GM21526 (cell line): ENCODE measurements at regions not wholly inside any gene's neighbourhood (a gene's known extent, or its start where the extent isn't known, plus 50 kb on each side); places are given as distances from the start of the nearest gene placed in this dataset.
"Not testable (repeated sequence)": the region's sequence is repeated elsewhere in the genome, so short reads cannot be mapped to it uniquely, and the experiment has no call there.

Experiments used
- ATAC-seq: cut with Tn5 transposase; IDR thresholded peaks from one replicate; pipeline ENCODE4 v1.9.1; 2021; ENCODE audit warnings: moderate library complexity; ENCODE audit not compliant: unreplicated experiment, low FRiP score

- ATAC-seq = no peak
Measured at GRCh38 chr2:35831385-35831784, 524.2 kb upstream of the CRIM1 start.

- ATAC-seq = no peak
Measured at GRCh38 chr2:35830833-35831232, 524.7 kb upstream of the CRIM1 start.

GRCh38 chr2:35827086-35827485 lies 528.5 kb upstream of the CRIM1 start:
- no peak for ATAC-seq

- no peak for ATAC-seq
Measured at GRCh38 chr2:35822716-35823115, 532.9 kb upstream of the CRIM1 start.

GRCh38 chr2:35821675-35822074 lies 533.9 kb upstream of the CRIM1 start:
- ATAC-seq = no peak

GRCh38 chr2:35820391-35820790 lies 535.2 kb upstream of the CRIM1 start:
- no peak for ATAC-seq

- ATAC-seq = no peak
Measured at GRCh38 chr2:35819033-35819432, 536.5 kb upstream of the CRIM1 start.

GRCh38 chr2:35818359-35818758 lies 537.2 kb upstream of the CRIM1 start:
- ATAC-seq = not testable (repeated sequence)

GRCh38 chr2:35814597-35814996 lies 541.0 kb upstream of the CRIM1 start:
- ATAC-seq = not testable (repeated sequence)

GRCh38 chr2:35803126-35803525 lies 552.5 kb upstream of the CRIM1 start:
- ATAC-seq = no peak

- ATAC-seq = no peak
Measured at GRCh38 chr2:35794796-35795450, 560.7 kb upstream of the CRIM1 start.

- no peak for ATAC-seq
Measured at GRCh38 chr2:35790292-35790691, 565.3 kb upstream of the CRIM1 start.

GRCh38 chr2:35788543-35788942 lies 567.0 kb upstream of the CRIM1 start:
- ATAC-seq = no peak

- no peak for ATAC-seq
Measured at GRCh38 chr2:35787302-35788031, 568.1 kb upstream of the CRIM1 start.

- no peak for ATAC-seq
Measured at GRCh38 chr2:35785564-35785963, 570.0 kb upstream of the CRIM1 start.

GRCh38 chr2:35784777-35785176 lies 570.8 kb upstream of the CRIM1 start:
- ATAC-seq = no peak

GRCh38 chr2:35783723-35784122 lies 571.9 kb upstream of the CRIM1 start:
- no peak for ATAC-seq

GRCh38 chr2:35741556-35741955 lies 614.0 kb upstream of the CRIM1 start:
- no peak for ATAC-seq

GRCh38 chr2:35731674-35732073 lies 623.9 kb upstream of the CRIM1 start:
- no peak for ATAC-seq

- no peak for ATAC-seq
Measured at GRCh38 chr2:35714883-35715282, 640.7 kb upstream of the CRIM1 start.

- no peak for ATAC-seq
Measured at GRCh38 chr2:35708411-35708923, 647.1 kb upstream of the CRIM1 start.

- no peak for ATAC-seq
Measured at GRCh38 chr2:35688309-35688708, 667.3 kb upstream of the CRIM1 start.
